PC-9 (cell line): ENCODE measurements at regions not wholly inside any gene's neighbourhood (a gene's known extent, or its start where the extent isn't known, plus 50 kb on each side); places are given as distances from the start of the nearest gene placed in this dataset.

Experiments
- EZH2 ChIP-seq: fragments of 200-600 bp; sonication (generic); IDR thresholded peaks from 2 replicates; pipeline ENCODE4 v1.8.0; 2017; ENCODE audit warnings: antibody characterized with exemption, low read depth
- TF ChIP-seq, protein P1 (sequence below): fragments of 200-600 bp; sonication (generic); conservative IDR thresholded peaks from 2 replicates; pipeline ENCODE4 v1.6.1; 2017; ENCODE audit warnings: mixed run types, antibody characterized with exemption, mild to moderate bottlenecking, moderate library complexity

DNA sequence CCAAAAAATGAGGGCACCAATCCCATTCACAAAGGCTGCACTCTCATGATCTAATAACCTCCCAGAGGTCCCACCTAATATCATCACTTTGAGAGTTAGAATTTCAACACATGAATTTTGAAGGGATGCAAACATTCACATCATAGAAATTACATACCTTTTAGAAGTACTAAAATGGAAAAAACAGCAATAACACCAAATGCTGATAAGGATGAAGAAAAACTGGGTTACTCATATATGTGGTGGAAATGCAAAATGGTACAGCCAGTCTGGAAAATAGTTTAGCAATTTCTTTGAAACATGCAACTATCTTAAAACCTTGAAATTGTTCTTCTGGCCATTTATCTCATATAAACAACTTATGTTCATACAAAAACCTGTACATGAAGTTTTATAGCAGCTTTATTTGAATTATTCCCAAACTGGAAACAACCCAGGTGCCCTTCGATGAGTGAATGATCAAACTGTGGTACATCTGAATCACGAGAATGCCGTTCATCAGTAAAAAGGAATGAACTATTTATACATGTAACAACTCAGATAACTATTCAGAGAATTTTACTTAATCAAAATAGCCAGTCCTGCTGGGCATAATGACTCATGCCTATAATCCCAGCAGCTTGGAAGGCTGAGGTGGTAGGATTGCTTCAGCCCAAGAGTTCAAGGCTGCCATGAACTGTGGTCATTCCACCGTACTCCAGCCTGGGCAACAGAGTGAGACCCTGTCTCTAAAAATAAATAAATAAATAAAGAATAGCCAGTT is 109.4 kb upstream of the SSTR1 start:
- TF ChIP-seq, protein P1, sequence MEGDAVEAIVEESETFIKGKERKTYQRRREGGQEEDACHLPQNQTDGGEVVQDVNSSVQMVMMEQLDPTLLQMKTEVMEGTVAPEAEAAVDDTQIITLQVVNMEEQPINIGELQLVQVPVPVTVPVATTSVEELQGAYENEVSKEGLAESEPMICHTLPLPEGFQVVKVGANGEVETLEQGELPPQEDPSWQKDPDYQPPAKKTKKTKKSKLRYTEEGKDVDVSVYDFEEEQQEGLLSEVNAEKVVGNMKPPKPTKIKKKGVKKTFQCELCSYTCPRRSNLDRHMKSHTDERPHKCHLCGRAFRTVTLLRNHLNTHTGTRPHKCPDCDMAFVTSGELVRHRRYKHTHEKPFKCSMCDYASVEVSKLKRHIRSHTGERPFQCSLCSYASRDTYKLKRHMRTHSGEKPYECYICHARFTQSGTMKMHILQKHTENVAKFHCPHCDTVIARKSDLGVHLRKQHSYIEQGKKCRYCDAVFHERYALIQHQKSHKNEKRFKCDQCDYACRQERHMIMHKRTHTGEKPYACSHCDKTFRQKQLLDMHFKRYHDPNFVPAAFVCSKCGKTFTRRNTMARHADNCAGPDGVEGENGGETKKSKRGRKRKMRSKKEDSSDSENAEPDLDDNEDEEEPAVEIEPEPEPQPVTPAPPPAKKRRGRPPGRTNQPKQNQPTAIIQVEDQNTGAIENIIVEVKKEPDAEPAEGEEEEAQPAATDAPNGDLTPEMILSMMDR, result no peak
- TF ChIP-seq EZH2, result no peak
